Calu3 (cell line): ENCODE measurements at regions not wholly inside any gene's neighbourhood (a gene's known extent, or its start where the extent isn't known, plus 50 kb on each side); places are given as distances from the start of the nearest gene placed in this dataset.

Source experiments
- BruUV-seq: library from RNA; stranded (reverse); fragments of 400-500 nt; replicated peaks from 2 replicates; lab custom pipeline; 2021; lab: Mats Ljungman, UMichigan
- CTCF ChIA-PET: fragments of 300-600 bp; sonication (Branson Sonifier 250); formaldehyde crosslinking; loops from one replicate; lab custom pipeline; 2022; ENCODE audit warnings: antibody characterized with exemption; lab: Charles Lee
- DNase-seq: peaks from one replicate; pipeline ENCODE4 v3.0.0; 2022
- H3K27ac Mint-ChIP-seq: one replicate; pipeline ENCODE4 v1.8.0; 2022; ENCODE audit warnings: mixed read lengths; ENCODE audit not compliant: unreplicated experiment
- H3K27me3 Mint-ChIP-seq: one replicate; pipeline ENCODE4 v1.8.0; 2022; ENCODE audit warnings: mixed read lengths; ENCODE audit not compliant: unreplicated experiment
- H3K36me3 Mint-ChIP-seq: one replicate; pipeline ENCODE4 v1.8.0; 2022; ENCODE audit warnings: mild to moderate bottlenecking, moderate library complexity, mixed read lengths; ENCODE audit not compliant: insufficient read depth, unreplicated experiment
- H3K4me1 Mint-ChIP-seq: one replicate; pipeline ENCODE4 v1.8.0; 2022; ENCODE audit warnings: mild to moderate bottlenecking, low read depth, mixed read lengths; ENCODE audit not compliant: unreplicated experiment
- H3K4me3 Mint-ChIP-seq: one replicate; pipeline ENCODE4 v1.8.0; 2022; ENCODE audit warnings: mild to moderate bottlenecking, low read depth, moderate library complexity, mixed read lengths; ENCODE audit not compliant: unreplicated experiment
- H3K9me3 Mint-ChIP-seq: one replicate; pipeline ENCODE4 v1.8.0; 2022; ENCODE audit warnings: low read depth, mixed read lengths; ENCODE audit not compliant: unreplicated experiment
- CTCF ChIP-seq: fragments of 200-600 bp; IDR thresholded peaks from one replicate; pipeline ENCODE4 v1.8.0; 2022; ENCODE audit warnings: antibody characterized with exemption; ENCODE audit not compliant: unreplicated experiment
- intact Hi-C: fragments of 100-400 bp; cut with micrococcal nuclease; formaldehyde crosslinking; loops from one replicate; pipeline ENCODE4 v1.10.0; 2022; ENCODE audit not compliant: unreplicated experiment

DNA sequence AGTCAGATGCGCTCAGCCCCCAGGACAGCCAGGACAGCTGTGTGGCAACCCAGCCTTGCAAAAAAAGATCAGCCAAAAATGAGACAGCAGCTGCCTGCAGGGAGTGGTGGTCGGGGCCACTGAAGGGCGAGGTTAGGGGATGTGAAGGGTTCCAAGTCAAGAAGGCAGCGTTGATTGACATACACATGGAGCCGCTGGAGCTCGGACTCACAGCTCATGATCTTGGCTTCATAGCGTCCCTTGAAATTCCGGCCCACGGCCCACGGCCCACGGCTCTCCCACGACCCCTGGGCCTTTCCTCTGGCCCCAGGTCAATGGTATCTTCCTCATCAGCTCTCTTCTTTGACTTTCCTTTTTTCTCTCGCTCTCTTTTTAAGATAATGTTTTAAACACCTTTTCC lies 390.0 kb upstream of the IRX4 start:
- peaks cover 6% of the 10 kb centered on the region for H3K9me3 Mint-ChIP-seq
- intact Hi-C loops: no loop called here
- no peak for DNase-seq
- no peaks in the 10 kb centered on the region for H3K27me3 Mint-ChIP-seq
- no peak overlapping the region for H3K27ac Mint-ChIP-seq
- BruUV-seq: no TSS peak
- no peak for TF ChIP-seq CTCF
- no peaks in the 10 kb centered on the region for H3K4me1 Mint-ChIP-seq
- H3K4me3 Mint-ChIP-seq: no peak overlapping the region
- CTCF ChIA-PET: no interaction called here
- H3K36me3 Mint-ChIP-seq: no peaks in the 10 kb centered on the region

DNA sequence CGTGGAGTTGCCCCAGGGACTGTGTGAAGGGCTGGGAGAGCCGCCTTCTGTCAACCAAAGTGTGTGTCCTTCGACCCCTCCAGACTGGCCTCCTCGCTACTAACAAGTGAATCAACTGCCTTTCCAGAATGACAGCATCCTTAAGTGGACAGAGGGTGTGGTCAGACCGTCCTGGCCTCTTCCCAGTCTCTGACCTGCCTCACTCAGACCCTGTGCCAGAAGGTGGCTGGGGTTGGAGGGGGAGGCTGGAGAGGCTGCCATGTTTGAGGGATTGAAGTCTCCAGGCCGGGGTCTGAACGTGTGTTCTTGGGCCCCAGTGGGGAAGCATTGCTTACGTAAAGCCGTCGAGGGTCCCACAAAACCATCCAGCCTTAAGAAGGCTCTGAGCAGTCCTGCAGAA lies 389.3 kb upstream of the IRX4 start:
- no peak for DNase-seq
- BruUV-seq: no TSS peak
- CTCF ChIA-PET: no interaction called here
- Mint-ChIP-seq H3K4me3 (no peak overlapping the region), H3K9me3 (peaks cover 6% of the 10 kb centered on the region), H3K4me1 (no peaks in the 10 kb centered on the region), H3K27ac (no peak overlapping the region), H3K27me3 (no peaks in the 10 kb centered on the region), H3K36me3 (no peaks in the 10 kb centered on the region)
- intact Hi-C loops: no loop called here
- no peak for TF ChIP-seq CTCF

DNA sequence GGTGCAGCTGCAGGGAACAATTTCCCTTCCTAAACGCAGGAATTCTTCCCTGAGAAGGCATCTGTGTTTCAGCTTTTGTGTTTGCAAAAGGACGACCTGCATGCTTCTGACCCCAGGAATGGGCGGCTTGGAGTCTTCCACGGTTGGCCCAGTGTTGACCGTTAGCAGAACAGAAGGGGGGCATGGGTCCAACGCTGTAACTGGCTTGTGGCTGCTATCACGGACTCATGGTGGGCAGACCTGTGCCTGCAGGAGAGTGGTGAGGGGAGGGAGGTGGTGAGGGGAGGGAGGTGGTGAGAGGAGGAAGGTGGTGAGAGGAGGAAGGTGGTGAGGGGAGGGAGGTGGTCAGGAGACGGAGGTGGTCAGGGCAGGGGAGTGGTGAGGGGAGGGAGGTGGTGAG lies 388.6 kb upstream of the IRX4 start:
- H3K4me3 Mint-ChIP-seq: no peak overlapping the region
- no peak for DNase-seq
- no peaks in the 10 kb centered on the region for H3K36me3 Mint-ChIP-seq
- H3K9me3 Mint-ChIP-seq: peaks cover 6% of the 10 kb centered on the region
- intact Hi-C loops: no loop called here
- CTCF ChIA-PET: no interaction called here
- H3K27ac Mint-ChIP-seq: no peak overlapping the region
- TF ChIP-seq CTCF: no peak
- BruUV-seq: no TSS peak
- H3K4me1 Mint-ChIP-seq: no peaks in the 10 kb centered on the region
- no peaks in the 10 kb centered on the region for H3K27me3 Mint-ChIP-seq

DNA sequence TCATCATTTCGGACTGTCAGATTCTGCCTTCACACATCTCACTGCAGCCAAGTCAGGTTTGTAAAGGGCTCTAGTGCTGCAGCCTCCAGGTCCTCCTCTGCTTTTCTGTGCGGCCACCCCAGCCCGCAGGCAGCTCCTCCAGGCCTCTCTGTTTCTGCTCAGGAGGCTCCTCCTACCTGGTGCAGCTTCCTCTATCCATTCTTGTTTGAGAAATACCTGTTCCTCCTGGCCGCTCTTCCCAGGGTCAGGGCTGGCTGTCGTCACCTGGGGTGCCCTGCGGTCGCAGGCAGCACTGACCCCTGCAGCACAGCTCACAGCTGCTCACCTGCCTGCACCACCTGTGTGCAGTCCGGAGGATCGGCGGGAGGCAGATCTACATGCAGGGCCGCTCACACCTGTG lies 387.7 kb upstream of the IRX4 start:
- CTCF ChIA-PET: no interaction called here
- BruUV-seq: no TSS peak
- Mint-ChIP-seq H3K4me3 (no peak overlapping the region), H3K36me3 (no peaks in the 10 kb centered on the region), H3K27me3 (no peaks in the 10 kb centered on the region), H3K4me1 (no peaks in the 10 kb centered on the region), H3K27ac (no peak overlapping the region), H3K9me3 (peaks cover 6% of the 10 kb centered on the region)
- no peak for TF ChIP-seq CTCF
- intact Hi-C loops: no loop called here
- no peak for DNase-seq

DNA sequence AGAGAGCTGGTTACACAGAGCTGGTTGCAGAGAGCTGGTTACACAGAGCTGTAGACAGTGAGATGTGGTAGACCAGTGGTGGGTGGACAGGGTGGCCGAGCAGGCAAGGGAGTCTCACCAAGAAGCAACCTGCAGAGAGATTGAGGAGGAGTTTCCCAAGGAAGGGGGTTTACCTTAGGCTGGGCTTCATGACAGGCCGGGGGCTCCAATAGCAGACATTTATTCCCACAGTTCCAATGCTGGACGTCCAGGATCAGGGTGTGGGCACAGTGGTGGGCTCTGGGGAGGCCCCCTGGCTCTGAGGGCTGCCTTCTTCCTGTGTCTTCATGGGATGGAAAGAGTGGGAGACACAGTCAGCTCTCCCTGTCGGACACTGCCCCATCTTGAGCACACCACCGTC lies 386.9 kb upstream of the IRX4 start:
- TF ChIP-seq CTCF: no peak
- Mint-ChIP-seq H3K36me3 (no peaks in the 10 kb centered on the region), H3K4me1 (no peaks in the 10 kb centered on the region), H3K4me3 (no peak overlapping the region), H3K9me3 (peaks cover 6% of the 10 kb centered on the region), H3K27me3 (no peaks in the 10 kb centered on the region), H3K27ac (no peak overlapping the region)
- CTCF ChIA-PET: no interaction called here
- no TSS peak for BruUV-seq
- intact Hi-C loops: no loop called here
- no peak for DNase-seq
